ENCODE measurements at regions not wholly inside any gene's neighbourhood (a gene's known extent, or its start where the extent isn't known, plus 50 kb on each side); places are given as distances from the start of the nearest gene placed in this dataset.

DNA sequence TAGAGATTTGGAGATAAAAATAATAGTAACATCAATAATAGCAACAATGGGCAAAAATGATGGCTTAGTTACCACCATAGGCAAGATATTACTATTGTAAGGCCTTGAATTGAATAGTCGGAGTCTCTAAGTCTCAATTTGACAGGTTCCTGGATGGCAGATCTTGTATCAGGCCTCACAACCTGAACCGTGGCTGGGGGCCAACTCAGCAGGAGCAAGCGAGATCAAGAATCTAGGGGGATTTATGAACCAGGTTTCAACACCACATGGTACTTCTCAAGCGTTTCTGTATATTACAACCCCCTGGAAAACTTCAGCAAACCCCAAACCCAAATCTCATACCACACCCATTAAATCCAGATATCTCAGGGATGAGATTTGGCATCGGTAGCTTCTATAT lies 573.8 kb downstream of the LIG4 start:
- DNase-seq: no peak

DNA sequence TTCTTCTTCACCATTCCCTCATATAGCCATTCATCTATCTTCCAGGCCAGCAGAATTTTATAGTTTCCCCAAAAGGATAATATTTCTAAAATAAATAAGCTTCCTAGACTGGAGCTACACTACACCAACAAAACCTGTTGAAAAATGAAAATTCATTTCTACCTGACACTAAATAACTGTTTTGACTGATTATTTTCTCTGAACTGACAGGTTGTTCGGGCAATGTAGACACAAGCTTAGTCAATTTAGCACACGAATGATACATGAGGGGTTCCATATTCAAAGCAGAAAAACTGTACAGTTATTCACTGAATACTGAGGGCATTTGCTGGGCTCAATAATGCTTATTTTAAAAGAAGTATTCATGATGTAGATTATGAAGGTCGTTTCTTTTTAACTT lies 589.7 kb downstream of the LIG4 start:
- DNase-seq: no peak

DNA sequence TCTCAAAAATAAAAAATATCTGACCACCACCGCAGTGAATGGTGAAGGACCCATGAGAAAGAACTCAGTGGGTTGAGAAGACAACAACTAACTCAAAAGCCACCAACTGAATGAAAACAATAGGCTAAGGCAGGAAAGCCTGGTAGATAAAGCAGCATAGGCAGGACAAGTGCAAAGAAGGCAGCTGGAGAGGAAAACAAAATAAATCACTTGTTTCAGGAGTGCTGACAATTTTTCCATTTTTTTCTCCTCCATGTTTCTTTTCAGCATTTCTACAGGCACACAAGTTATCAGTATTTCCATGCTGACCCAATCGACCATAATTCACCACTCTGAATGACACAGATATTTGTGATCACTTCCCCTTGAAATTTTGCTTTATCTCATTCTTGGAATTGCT lies 597.8 kb downstream of the LIG4 start:
- no peak for DNase-seq

DNA sequence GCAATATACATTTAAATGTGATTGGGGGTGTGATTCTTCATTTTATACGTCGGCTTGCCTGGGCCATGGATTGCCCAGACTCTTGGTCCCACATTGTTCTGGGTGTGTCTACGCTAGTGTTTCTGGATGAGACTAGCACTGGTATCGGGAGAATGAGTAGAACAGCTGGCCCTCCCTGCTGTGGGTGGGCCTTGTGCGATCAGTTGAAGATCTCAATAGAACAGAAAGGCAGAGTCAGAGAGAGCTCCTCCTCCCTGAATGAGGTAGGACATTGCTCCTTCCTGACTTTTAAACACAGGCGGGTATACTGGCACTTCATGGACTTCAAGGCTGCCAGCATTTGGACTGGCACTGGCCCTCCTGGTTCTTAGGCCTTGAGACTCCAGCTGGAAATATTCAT lies 603.0 kb downstream of the LIG4 start:
- DNase-seq: no peak

DNA sequence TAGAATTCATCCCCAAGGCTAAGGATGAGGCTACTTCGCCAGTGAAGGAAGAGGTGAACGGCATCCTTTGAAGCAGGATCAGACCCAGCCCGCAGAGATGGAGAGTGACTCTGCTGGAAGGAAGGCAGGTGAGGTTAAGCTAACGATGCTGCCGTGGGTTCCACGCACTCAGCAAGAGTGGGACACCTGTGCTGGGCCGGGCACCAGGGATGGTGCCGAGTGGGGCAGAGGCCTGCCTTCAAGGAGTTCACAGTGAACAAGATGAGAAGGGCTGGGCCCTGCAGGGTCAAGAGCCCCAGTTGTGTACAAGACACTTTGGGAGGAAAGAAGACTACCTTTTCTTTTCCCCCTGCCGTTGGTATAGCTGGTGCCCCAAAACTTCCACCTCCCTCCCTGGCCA lies 606.6 kb downstream of the LIG4 start:
- DNase-seq: no peak

DNA sequence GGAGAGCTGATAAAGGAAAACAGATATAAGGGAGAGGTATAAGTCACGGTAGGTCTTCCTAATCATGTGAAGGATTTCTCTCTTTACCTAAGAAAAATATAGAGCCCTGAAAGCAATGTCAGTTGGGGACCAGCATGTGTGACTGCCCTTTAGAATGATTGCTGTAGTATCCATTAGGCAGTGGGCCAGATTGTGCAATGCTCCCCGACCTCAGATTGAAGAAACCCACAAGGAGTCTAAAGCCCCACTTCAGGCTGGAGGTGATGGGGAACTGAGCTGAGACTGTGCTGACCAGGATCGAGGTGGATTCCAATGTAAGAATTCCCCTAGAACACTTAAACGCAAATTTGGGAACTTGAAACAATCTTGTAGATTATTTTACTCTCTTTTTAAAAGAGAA lies 614.4 kb downstream of the LIG4 start:
- DNase-seq: no peak

GRCh38 chr13:107596306-107596705 lies 619.0 kb downstream of the LIG4 start:
- DNase-seq: peak; percentile 10

GRCh38 chr13:107590556-107590955 lies 624.8 kb downstream of the LIG4 start:
- DNase-seq: no peak

GRCh38 chr13:107587681-107588080 lies 627.7 kb downstream of the LIG4 start:
- no peak for DNase-seq

DNA sequence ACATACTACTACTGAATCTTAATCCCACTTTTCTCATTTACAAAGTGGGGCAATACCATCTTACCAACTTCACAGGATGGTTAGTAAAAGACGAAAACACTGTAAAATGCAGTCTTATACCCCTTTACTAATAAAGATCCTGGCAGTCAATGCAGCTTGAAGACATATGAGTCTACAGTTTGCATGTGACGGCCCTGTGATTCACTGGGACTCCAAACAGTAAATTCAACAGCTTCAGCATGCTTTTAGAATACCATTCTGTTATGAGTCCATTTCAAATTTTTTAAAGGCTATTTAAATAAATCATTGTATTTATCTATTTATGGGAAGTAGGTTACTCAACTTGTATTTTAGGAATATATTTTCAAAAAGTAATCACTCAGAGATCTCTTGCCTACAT lies 629.1 kb downstream of the LIG4 start:
- DNase-seq: peak; percentile 3

GRCh38 chr13:107585469-107586180 lies 629.7 kb downstream of the LIG4 start:
- DNase-seq: no peak

- no peak for DNase-seq
Measured at GRCh38 chr13:107582171-107582570, 633.2 kb downstream of the LIG4 start.

DNA sequence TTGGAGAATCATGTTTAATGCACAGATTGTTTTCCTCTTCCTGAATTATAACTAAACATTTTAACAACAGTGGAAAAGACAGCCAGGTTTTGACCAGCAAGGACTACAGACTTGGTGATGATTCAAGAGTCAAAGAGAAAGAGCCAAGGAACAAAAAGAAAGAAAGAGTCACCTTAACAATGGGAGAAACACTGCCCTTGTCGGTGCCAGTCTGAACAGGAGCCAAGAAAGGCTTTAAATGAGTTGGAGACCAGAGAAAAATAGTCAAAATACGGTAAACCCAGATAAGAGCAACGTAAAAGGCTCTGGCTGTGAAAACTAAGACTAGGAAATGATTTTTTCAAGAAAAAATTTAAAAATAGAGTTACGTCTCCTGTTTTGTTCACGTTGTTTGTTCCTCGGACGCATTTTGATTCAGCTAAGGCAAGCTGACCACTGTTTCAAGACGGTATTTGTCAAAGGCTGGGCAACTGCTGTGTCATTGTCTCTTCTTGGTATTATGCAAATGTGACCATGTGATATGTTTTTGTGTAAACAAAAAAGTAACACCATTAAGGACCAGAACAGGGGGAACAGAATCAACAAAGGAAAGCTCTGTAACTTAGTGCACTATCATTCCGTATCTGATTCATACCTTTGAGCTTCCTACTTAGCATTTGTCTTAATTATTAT lies 634.5 kb downstream of the LIG4 start:
- no peak for DNase-seq

DNA sequence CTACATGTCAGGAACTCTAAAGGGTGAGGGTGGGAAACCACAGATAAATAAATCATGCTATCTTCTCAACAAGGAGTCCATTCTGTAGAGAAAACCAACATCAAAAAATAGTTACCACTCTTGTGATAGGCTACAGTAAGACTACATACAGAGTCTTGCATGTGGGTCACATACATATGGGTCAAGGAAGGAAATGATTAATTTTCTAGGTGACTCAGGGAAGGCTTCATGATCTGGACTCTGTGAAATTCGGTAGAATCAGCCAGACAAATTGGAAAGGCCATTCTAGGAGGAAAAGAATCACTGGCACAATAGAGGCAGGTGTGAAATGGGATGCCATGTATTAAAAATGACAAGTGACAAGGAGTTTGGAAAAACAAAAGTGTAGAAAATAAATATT lies 638.9 kb downstream of the LIG4 start:
- DNase-seq: no peak

DNA sequence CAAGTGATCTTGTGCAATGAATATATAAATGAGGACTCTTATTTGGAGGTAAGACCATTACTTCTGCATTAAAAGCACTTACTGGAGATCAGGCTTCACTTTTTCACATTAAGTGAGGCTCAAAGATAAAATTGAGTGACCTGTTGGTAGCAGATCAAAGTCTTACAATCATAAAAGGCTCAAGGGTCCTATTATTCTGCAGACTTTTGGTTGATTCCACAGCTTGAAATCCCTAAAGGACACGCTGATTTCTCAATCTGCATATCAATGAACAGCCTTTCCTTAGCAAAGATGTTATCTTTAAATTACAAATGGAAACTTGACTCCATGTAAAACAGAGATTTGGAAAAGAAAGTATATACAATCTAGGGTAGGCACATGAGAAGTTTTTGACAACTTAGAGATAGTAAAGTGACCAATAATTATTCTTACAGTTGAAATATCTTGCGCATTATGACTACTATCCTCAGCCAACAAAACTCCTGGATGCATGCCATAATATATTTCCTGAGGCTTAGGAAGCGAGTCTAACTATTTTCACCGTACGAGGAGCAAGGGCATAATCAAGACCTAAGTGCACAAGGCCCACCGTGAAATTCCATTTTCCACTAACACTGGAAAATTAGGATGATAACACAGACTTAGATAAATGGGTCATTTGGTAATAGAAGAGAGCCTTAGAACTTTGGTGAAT lies 640.7 kb downstream of the LIG4 start:
- DNase-seq: no peak

- DNase-seq: no peak
Measured at GRCh38 chr13:107573184-107573583, 642.2 kb downstream of the LIG4 start.

DNA sequence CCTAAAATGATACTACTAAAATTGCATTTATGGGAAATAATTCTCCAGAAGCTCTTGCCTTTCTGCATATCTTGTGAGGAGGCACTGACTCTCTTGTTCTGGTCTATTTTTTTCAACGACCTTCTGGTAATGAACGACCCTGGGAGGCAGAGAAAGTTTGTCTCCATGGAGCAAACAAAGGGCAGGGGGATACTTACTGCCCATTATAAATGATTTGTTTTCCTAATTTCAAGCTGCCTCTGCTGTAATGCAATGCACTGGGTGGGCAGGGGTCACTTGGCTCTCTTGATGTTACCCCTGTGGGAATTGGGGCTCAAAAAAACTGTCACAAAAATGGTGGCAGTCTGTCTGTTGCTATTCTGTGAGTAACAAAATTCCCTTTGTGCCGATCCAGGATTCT lies 643.2 kb downstream of the LIG4 start:
- no peak for DNase-seq

- DNase-seq: no peak
Measured at GRCh38 chr13:107568181-107568580, 647.2 kb downstream of the LIG4 start.

- no peak for DNase-seq
Measured at GRCh38 chr13:107563099-107563925, 652.0 kb downstream of the LIG4 start.

DNA sequence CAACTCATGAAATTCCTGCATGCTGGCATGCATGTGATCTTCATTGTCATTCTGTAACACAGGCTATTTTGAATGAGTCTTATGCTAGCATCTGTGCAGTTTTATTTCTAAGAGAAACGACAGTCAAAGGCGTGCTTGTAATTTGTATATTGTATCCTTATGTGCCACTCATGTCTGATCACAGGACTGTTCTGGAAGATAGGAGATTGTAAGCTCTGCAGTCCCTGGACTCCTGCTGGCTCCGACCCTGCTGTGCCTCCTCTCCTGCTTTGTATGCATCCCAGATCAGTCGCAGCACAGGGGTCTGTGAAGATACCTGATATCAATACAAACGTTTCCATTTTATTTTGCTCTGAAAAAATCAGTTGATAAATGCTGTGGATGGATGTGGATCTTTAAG lies 653.1 kb downstream of the LIG4 start:
- DNase-seq: no peak

GRCh38 chr13:107554460-107554859 lies 660.9 kb downstream of the LIG4 start:
- DNase-seq: no peak

- no peak for DNase-seq
Measured at GRCh38 chr13:107553838-107554237, 661.5 kb downstream of the LIG4 start.

DNA sequence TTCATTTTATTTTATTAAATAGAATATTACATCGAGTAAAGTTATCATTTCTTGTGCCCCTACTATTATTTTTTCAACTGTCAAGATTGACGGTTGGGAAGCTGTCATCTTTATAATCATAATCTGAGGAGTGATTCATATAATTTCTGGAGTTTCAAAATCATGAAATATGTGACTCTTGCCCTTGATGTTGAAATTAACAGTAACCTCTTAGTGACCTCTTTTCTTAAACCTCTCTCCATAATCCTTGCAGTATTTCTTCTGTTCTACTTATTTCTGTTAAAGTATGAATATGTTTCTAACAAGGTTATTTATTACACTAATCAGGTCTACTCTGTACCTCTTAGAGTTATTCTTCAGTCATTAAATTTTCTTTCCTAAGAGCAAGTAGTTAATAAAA lies 663.8 kb downstream of the LIG4 start:
- DNase-seq: no peak

Measured in fibroblast of skin of right quadriceps (primary cell).